Body of pancreas (tissue), 4 donors: ENCODE measurements at regions not wholly inside any gene's neighbourhood (a gene's known extent, or its start where the extent isn't known, plus 50 kb on each side); places are given as distances from the start of the nearest gene placed in this dataset.

ENCODE experiments used
- POLR2A ChIP-seq, 3 donors: fragments of 450-650 bp; IDR thresholded peaks; one replicate each; pipeline ENCODE4 v1.6.1; 2016; ENCODE audit warnings: antibody characterized with exemption in 3 of 3, mild to moderate bottlenecking in 2 of 3
- TF ChIP-seq, protein P1 (sequence below), 7 experiments: fragments of 450-650 bp in 4 of 7; fragments of 200-600 bp in 3 of 7; sonication (generic) in 3 of 7; IDR thresholded peaks; one replicate each; pipeline ENCODE4 v1.5.1; 2016 to 2019; ENCODE audit warnings: antibody characterized with exemption in 7 of 7

DNA sequence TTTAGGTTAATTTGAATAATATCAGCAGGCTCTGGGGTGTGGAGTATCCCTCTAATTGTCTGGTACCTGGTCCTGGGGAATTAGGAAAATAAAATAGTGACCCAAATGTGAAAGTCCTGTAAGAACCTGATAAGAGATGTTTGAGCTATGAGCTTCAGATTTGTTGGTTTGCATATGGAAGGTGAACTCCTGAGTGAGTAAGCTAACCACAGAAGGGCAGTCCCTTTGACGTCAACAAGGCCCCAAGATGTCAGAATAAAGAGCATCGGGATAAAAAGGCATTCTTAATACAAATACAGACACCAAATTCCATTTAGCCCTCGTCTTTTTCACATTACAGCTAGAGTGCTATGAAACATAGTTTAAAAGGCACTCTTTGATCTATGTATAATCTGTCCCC lies 1366.3 kb upstream of the TMEFF2 start:
- TF ChIP-seq, protein P1, sequence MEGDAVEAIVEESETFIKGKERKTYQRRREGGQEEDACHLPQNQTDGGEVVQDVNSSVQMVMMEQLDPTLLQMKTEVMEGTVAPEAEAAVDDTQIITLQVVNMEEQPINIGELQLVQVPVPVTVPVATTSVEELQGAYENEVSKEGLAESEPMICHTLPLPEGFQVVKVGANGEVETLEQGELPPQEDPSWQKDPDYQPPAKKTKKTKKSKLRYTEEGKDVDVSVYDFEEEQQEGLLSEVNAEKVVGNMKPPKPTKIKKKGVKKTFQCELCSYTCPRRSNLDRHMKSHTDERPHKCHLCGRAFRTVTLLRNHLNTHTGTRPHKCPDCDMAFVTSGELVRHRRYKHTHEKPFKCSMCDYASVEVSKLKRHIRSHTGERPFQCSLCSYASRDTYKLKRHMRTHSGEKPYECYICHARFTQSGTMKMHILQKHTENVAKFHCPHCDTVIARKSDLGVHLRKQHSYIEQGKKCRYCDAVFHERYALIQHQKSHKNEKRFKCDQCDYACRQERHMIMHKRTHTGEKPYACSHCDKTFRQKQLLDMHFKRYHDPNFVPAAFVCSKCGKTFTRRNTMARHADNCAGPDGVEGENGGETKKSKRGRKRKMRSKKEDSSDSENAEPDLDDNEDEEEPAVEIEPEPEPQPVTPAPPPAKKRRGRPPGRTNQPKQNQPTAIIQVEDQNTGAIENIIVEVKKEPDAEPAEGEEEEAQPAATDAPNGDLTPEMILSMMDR (IDR thresholded peaks at IDR 0.05), result no peak
- no peak for TF ChIP-seq POLR2A (IDR thresholded peaks at IDR 0.05)
